H1 (cell line): ENCODE measurements at regions not wholly inside any gene's neighbourhood (a gene's known extent, or its start where the extent isn't known, plus 50 kb on each side); places are given as distances from the start of the nearest gene placed in this dataset.

Experiments used
- CTCF ChIA-PET: fragments of 300-600 bp; sonication (Branson Sonifier 250); formaldehyde crosslinking; loops from one replicate; lab custom pipeline; 2021; ENCODE audit not compliant: partially characterized antibody; lab: Charles Lee
- POLR2A ChIA-PET: fragments of 300-600 bp; sonication (Branson Sonifier 250); formaldehyde crosslinking; loops from one replicate; lab custom pipeline; 2021; ENCODE audit warnings: inconsistent platforms; ENCODE audit not compliant: partially characterized antibody; lab: Charles Lee
- DNase-seq, 2 experiments: peaks; one replicate each; pipeline versions ENCODE4 v3.0.0 to v3.0.0-alpha.2; 2010 to 2022; ENCODE audit warnings: low spot score in 2 of 2, low read depth in 1 of 2, mixed read lengths in 1 of 2
- FAIRE-seq: peaks from 2 replicates; lab custom pipeline; 2011; peaks lifted over from hg19 to GRCh38; lab: Jason Lieb, UNC
- H2AFZ ChIP-seq: 2 replicates; pipeline ENCODE4 v1.8.1; 2012; ENCODE audit warnings: low read length, inconsistent platforms
- H2AK5ac ChIP-seq: 2 replicates; pipeline ENCODE4 v1.6.1; 2013; ENCODE audit warnings: low read depth, low read length
- H2BK120ac ChIP-seq: replicated peaks from 2 replicates; pipeline ENCODE3; 2013; ENCODE audit warnings: low read depth, low read length, inconsistent platforms
- H2BK12ac ChIP-seq: 2 replicates; pipeline ENCODE4 v1.6.1; 2013; ENCODE audit warnings: low read depth, low read length
- H2BK15ac ChIP-seq: 2 replicates; pipeline ENCODE4 v1.6.1; 2013; ENCODE audit warnings: low read length
- H2BK20ac ChIP-seq: 2 replicates; pipeline ENCODE4 v1.6.1; 2013; ENCODE audit warnings: low read length
- H2BK5ac ChIP-seq: 2 replicates; pipeline ENCODE4 v1.6.1; 2013; ENCODE audit warnings: low read depth, low read length
- H3K14ac ChIP-seq: 2 replicates; pipeline ENCODE4 v1.6.1; 2013; ENCODE audit warnings: inconsistent platforms; ENCODE audit not compliant: insufficient read length
- H3K18ac ChIP-seq: 2 replicates; pipeline ENCODE4 v1.6.1; 2013; ENCODE audit warnings: low read length; ENCODE audit errors: extremely low read depth
- H3K23ac ChIP-seq: 2 replicates; pipeline ENCODE4 v1.6.1; 2013; ENCODE audit warnings: inconsistent platforms; ENCODE audit not compliant: insufficient read length
- H3K23me2 ChIP-seq: 2 replicates; pipeline ENCODE4 v1.6.1; 2013; ENCODE audit warnings: low read depth, low read length
- H3K27ac ChIP-seq: 2 replicates; pipeline ENCODE4 v1.6.1; 2011; ENCODE audit warnings: low read depth, low read length, inconsistent platforms
- H3K27me3 ChIP-seq, 4 experiments: replicated peaks in 1 of 4; 1 replicate in 1 of 4; 2 replicates in 3 of 4; pipeline versions ENCODE4 v1.6.1 to v1.8.1; 2011 to 2013; ENCODE audit warnings: low read length in 3 of 4, mild to moderate bottlenecking in 3 of 4, inconsistent platforms in 2 of 4, mixed read lengths in 2 of 4, moderate library complexity in 1 of 4; ENCODE audit not compliant: control insufficient read depth in 3 of 4, insufficient read depth in 3 of 4; ENCODE audit errors: extremely low read depth in 1 of 4
- H3K36me3 ChIP-seq, 4 experiments: 2 replicates each; pipeline versions ENCODE4 v1.6.1 to v1.8.1; 2011 to 2013; ENCODE audit warnings: mild to moderate bottlenecking in 4 of 4, low read length in 3 of 4, moderate library complexity in 2 of 4, control low read depth in 1 of 4, inconsistent platforms in 1 of 4; ENCODE audit not compliant: insufficient read depth in 4 of 4, control insufficient read depth in 2 of 4
- H3K4ac ChIP-seq: replicated peaks from 2 replicates; pipeline ENCODE3; 2013; ENCODE audit warnings: low read length, low read depth, mixed read lengths, inconsistent platforms; ENCODE audit not compliant: insufficient read length
- H3K4me1 ChIP-seq, 4 experiments: replicated peaks in 1 of 4; 1 replicate in 1 of 4; 2 replicates in 3 of 4; pipeline versions ENCODE4 v1.6.1 to v1.8.1; 2011 to 2013; ENCODE audit warnings: low read length in 3 of 4, inconsistent platforms in 2 of 4, mixed read lengths in 1 of 4; ENCODE audit not compliant: insufficient read depth in 4 of 4, control insufficient read depth in 3 of 4
- H3K4me2 ChIP-seq, 2 experiments: 2 replicates each; pipeline versions ENCODE4 v1.6.1 to v1.8.1; 2011 to 2013; ENCODE audit warnings: low read depth in 2 of 2, low read length in 2 of 2, control low read depth in 1 of 2, inconsistent platforms in 1 of 2, mild to moderate bottlenecking in 1 of 2; ENCODE audit not compliant: insufficient read depth in 1 of 2
- H3K4me3 ChIP-seq, 4 experiments: fragments of 200-600, 300-600 bp in 1 of 4; sonication (generic), shearing (Covaris generic), sonication (Bioruptor Twin) in 1 of 4; 2 replicates each; pipeline versions ENCODE4 v1.5.1 to v1.8.1; 2011 to 2016; ENCODE audit warnings: low read length in 4 of 4, low read depth in 3 of 4, control low read depth in 2 of 4, inconsistent platforms in 2 of 4, mild to moderate bottlenecking in 2 of 4, mixed read lengths in 1 of 4, moderate library complexity in 1 of 4; ENCODE audit not compliant: insufficient read depth in 2 of 4; ENCODE audit errors: extremely low read depth in 1 of 4
- H3K56ac ChIP-seq: replicated peaks from 2 replicates; pipeline ENCODE3; 2013; ENCODE audit warnings: low read depth, mild to moderate bottlenecking, mixed read lengths, low read length, inconsistent platforms; ENCODE audit not compliant: insufficient read length
- H3K79me1 ChIP-seq: 2 replicates; pipeline ENCODE4 v1.6.1; 2013; ENCODE audit warnings: low read depth, low read length, control low read depth
- H3K79me2 ChIP-seq, 2 experiments: 2 replicates each; pipeline versions ENCODE4 v1.6.1 to v1.8.1; 2012 to 2013; ENCODE audit warnings: low read length in 2 of 2, mild to moderate bottlenecking in 2 of 2, inconsistent platforms in 1 of 2; ENCODE audit not compliant: insufficient read depth in 2 of 2, control insufficient read depth in 1 of 2
- H3K9ac ChIP-seq, 4 experiments: replicated peaks in 1 of 4; 1 replicate in 1 of 4; 2 replicates in 3 of 4; pipeline versions ENCODE4 v1.6.1 to v1.8.1; 2011 to 2013; ENCODE audit warnings: low read depth in 3 of 4, low read length in 3 of 4, control low read depth in 2 of 4, mild to moderate bottlenecking in 2 of 4, moderate library complexity in 2 of 4, inconsistent platforms in 1 of 4; ENCODE audit errors: extremely low read depth in 1 of 4
- H3K9me3 ChIP-seq, 2 experiments: 2 replicates each; pipeline versions ENCODE4 v1.6.1 to v1.8.1; 2012 to 2013; ENCODE audit warnings: mild to moderate bottlenecking in 2 of 2, moderate library complexity in 2 of 2, control low read depth in 1 of 2, inconsistent platforms in 1 of 2, low read depth in 1 of 2, low read length in 1 of 2, mixed read lengths in 1 of 2; ENCODE audit not compliant: insufficient read depth in 2 of 2
- H4K20me1 ChIP-seq, 2 experiments: replicated peaks in 1 of 2; 2 replicates each; pipeline versions ENCODE3 to v1.8.1; 2011 to 2013; ENCODE audit warnings: inconsistent platforms in 2 of 2, low read length in 2 of 2, mild to moderate bottlenecking in 1 of 2; ENCODE audit not compliant: insufficient read depth in 2 of 2, control insufficient read depth in 1 of 2
- H4K5ac ChIP-seq: 2 replicates; pipeline ENCODE4 v1.6.1; 2013; ENCODE audit warnings: low read length, low read depth, mixed read lengths, inconsistent platforms; ENCODE audit not compliant: insufficient read length
- H4K8ac ChIP-seq: 2 replicates; pipeline ENCODE4 v1.8.0; 2013; ENCODE audit warnings: mild to moderate bottlenecking, moderate library complexity, low read length, inconsistent platforms; ENCODE audit not compliant: insufficient read depth; ENCODE audit errors: extremely low read depth
- H4K91ac ChIP-seq: replicated peaks from 2 replicates; pipeline ENCODE3; 2013; ENCODE audit warnings: low read length, mixed read lengths, inconsistent platforms; ENCODE audit not compliant: insufficient read length
- BRCA1 ChIP-seq: IDR thresholded peaks from 2 replicates; pipeline ENCODE4 v1.6.1; 2012; ENCODE audit warnings: low read depth, low read length, improper control_type of control experiment
- KDM1A ChIP-seq: fragments of 200-600, 300-600 bp; sonication (generic); IDR thresholded peaks from 2 replicates; pipeline ENCODE4 v1.7.1; 2016; ENCODE audit warnings: mild to moderate bottlenecking, low read length, borderline replicate concordance
- SIN3A ChIP-seq, 2 experiments: IDR thresholded peaks in 1 of 2; conservative IDR thresholded peaks in 1 of 2; 2 replicates each; pipeline ENCODE4 v1.6.1; 2011 to 2012; ENCODE audit warnings: low read length in 2 of 2, improper control_type of control experiment in 1 of 2, low read depth in 1 of 2, mild to moderate bottlenecking in 1 of 2
- WGBS, 2 experiments: shearing (Covaris generic) in 1 of 2; methylation state at CpG; one replicate each; pipeline versions ENCODE4 v1.1.6 to v1.1.7; 2013 to 2015; ENCODE audit warnings: low lambda C conversion rate in 2 of 2, mixed read lengths in 2 of 2, inconsistent platforms in 1 of 2, low coverage in 1 of 2, missing lambda C conversion rate in 1 of 2; ENCODE audit not compliant: insufficient replicate concordance in 2 of 2, insufficient coverage in 1 of 2, insufficient read length in 1 of 2; ENCODE audit errors: extremely low coverage in 1 of 2, missing lambda C conversion rate in 1 of 2; 5-methylcytosine and 5-hydroxymethylcytosine counted together

DNA sequence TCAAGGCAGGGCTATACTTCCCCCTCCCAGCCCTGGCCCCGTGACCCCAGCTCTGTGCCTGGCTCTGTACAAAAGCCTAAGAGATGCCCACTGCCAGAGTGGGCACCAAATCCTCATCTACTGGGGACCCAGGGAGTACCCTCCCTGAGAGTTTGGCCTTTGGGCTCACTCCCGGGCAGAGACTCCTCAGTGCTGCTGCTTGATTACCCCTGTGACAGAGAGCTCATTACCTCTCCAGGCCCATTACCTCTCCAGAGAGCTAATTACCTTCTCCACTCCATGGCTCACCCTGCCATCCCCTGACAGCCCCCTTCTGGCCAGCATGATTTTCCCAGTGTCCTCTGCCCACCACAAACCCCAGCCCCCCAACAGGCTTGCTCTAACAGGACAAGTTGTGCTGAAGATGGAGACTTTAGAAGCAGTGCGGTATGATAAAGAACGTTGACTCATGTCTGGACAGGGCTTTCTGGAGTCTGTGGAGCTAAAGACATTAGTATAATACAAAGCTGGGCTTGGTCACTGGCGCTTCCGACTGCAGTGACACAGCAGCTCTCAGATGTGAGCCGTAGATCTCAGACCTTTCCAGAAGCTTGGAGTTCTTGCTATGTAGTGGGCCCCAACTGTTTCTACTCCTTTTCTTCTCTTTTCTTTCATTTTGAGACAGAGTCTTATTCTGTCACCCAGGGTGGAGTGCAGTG, 111.3 kb upstream of the KCTD7 start:
- no peak overlapping the region for H3K4me2 ChIP-seq
- H2BK5ac ChIP-seq, result no peak overlapping the region
- no peaks in the 10 kb centered on the region for H3K23me2 ChIP-seq
- H3K4ac ChIP-seq, result no peak overlapping the region
- no peak overlapping the region for H3K4me3 ChIP-seq
- H3K14ac ChIP-seq, result no peak overlapping the region
- no peak overlapping the region for H4K91ac ChIP-seq
- H4K20me1 ChIP-seq, result peaks cover 0 to 2% of the 10 kb centered on the region in 2 experiments
- CTCF ChIA-PET, result interaction anchor here (0.8 kb wide), 1 partner anchor 19 kb away, joined by 3 read pairs; no protein-coding TSS in a partner anchor
- H2BK120ac ChIP-seq, result no peak overlapping the region
- H3K36me3 ChIP-seq, result no peaks in the 10 kb centered on the region
- no peak overlapping the region for H2BK15ac ChIP-seq
- H2AK5ac ChIP-seq, result no peak overlapping the region
- 92% methylated on average over 7 of the region's 7 CpGs; no CpG with 5 or more reads in 1 of the 2 experiments for WGBS, 2 experiments
- no peak for FAIRE-seq
- H2BK20ac ChIP-seq, result no peak overlapping the region
- no peak overlapping the region for H3K18ac ChIP-seq
- no peaks in the 10 kb centered on the region for H3K79me1 ChIP-seq
- no peaks in the 10 kb centered on the region for H3K4me1 ChIP-seq
- no peak overlapping the region for H2BK12ac ChIP-seq
- no peak overlapping the region for H3K27ac ChIP-seq
- no peaks in the 10 kb centered on the region; a peak in 1 of 7 replicates for H3K27me3 ChIP-seq
- TF ChIP-seq SIN3A (conservative IDR thresholded peaks at IDR 0.05 in 1 of 2, IDR thresholded peaks at IDR 0.05 in 1 of 2; ENCODE audit: low read depth in 1 of 2, low read length in 2 of 2) (no peak), KDM1A (peak; percentile 51; the same call in 1 of the 2 replicates), BRCA1 (no peak)
- TF ChIP-seq, all 59 proteins: peak for 1
- no peak overlapping the region for H3K56ac ChIP-seq
- no peaks in the 10 kb centered on the region for H3K79me2 ChIP-seq
- no peaks in the 10 kb centered on the region for H3K9me3 ChIP-seq
- H2AFZ ChIP-seq, result no peak overlapping the region
- POLR2A ChIA-PET, result interaction anchor here (2.0 kb wide), 1 partner anchor 11 kb away, joined by 5 read pairs; no protein-coding TSS in a partner anchor
- H4K8ac ChIP-seq, result no peak overlapping the region
- H3K23ac ChIP-seq, result no peak overlapping the region
- no peak for DNase-seq
- no peak overlapping the region for H4K5ac ChIP-seq
- H3K9ac ChIP-seq, result no peak overlapping the region
